Neural cell (in vitro differentiated cells): ENCODE measurements at regions not wholly inside any gene's neighbourhood (a gene's known extent, or its start where the extent isn't known, plus 50 kb on each side); places are given as distances from the start of the nearest gene placed in this dataset.

Source experiments
- H2AFZ ChIP-seq: fragments of 200-600, 300-800 bp; sonication (generic), shearing (Covaris generic); 2 replicates; pipeline ENCODE4 v1.6.0; 2014; ENCODE audit warnings: low read depth, mild to moderate bottlenecking, antibody characterized with exemption, low read length, moderate library complexity
- H3F3A ChIP-seq: fragments of 200-600 bp; shearing (Covaris generic); 2 replicates; pipeline ENCODE4 v1.6.1; 2016; ENCODE audit warnings: mild to moderate bottlenecking, moderate library complexity, mixed read lengths, antibody characterized with exemption, low read length; ENCODE audit not compliant: insufficient read depth, poor library complexity, severe bottlenecking
- H3K27ac ChIP-seq: fragments of 200-600, 300-800 bp; sonication (generic), shearing (Covaris generic); 2 replicates; pipeline ENCODE4 v1.5.1; 2014; ENCODE audit warnings: mild to moderate bottlenecking, low read length, moderate library complexity
- H3K27me3 ChIP-seq: fragments of 300-800, 200-600 bp; sonication (generic), shearing (Covaris generic); 2 replicates; pipeline ENCODE4 v1.6.0; 2014; ENCODE audit warnings: mild to moderate bottlenecking, low read depth, low read length, moderate library complexity; ENCODE audit not compliant: insufficient read depth
- H3K36me3 ChIP-seq: fragments of 300-800, 200-600 bp; sonication (generic), shearing (Covaris generic); 2 replicates; pipeline ENCODE4 v1.5.1; 2014; ENCODE audit warnings: mild to moderate bottlenecking, antibody characterized with exemption, low read length, moderate library complexity; ENCODE audit not compliant: insufficient read depth
- H3K4me2 ChIP-seq: fragments of 300-800, 200-600 bp; sonication (generic), shearing (Covaris generic); 2 replicates; pipeline ENCODE4 v1.6.0; 2014; ENCODE audit warnings: mild to moderate bottlenecking, low read length
- H3K4me3 ChIP-seq: fragments of 300-800, 200-600 bp; sonication (generic), shearing (Covaris generic); 2 replicates; pipeline ENCODE4 v1.5.1; 2014; ENCODE audit warnings: mild to moderate bottlenecking, low read length, moderate library complexity
- H3K79me2 ChIP-seq: fragments of 200-600 bp; shearing (Covaris generic); replicated peaks from 2 replicates; pipeline ENCODE4 v1.6.0; 2014; ENCODE audit warnings: mild to moderate bottlenecking, low read length, moderate library complexity; ENCODE audit not compliant: insufficient read depth
- H3K9ac ChIP-seq: fragments of 300-800, 200-600 bp; sonication (generic), shearing (Covaris generic); 2 replicates; pipeline ENCODE4 v1.6.1; 2016; ENCODE audit warnings: mild to moderate bottlenecking, low read length, mixed read lengths
- H3K9me2 ChIP-seq: fragments of 200-600 bp; shearing (Covaris generic); 2 replicates; pipeline ENCODE4 v1.6.1; 2016; ENCODE audit warnings: mild to moderate bottlenecking, low read length, mixed read lengths; ENCODE audit not compliant: insufficient read depth
- H3K9me3 ChIP-seq: fragments of 200-600, 300-800 bp; sonication (generic), shearing (Covaris generic); 2 replicates; pipeline ENCODE4 v1.6.1; 2016; ENCODE audit warnings: mild to moderate bottlenecking, mixed run types, low read length, moderate library complexity, mixed read lengths
- H4K20me1 ChIP-seq: fragments of 200-600 bp; shearing (Covaris generic); 2 replicates; pipeline ENCODE4 v1.6.1; 2016; ENCODE audit warnings: mild to moderate bottlenecking, mixed run types; ENCODE audit not compliant: insufficient read depth
- CTCF ChIP-seq: fragments of 450-650 bp; IDR thresholded peaks from 2 replicates; pipeline ENCODE4 v1.5.1; 2014; ENCODE audit warnings: antibody characterized with exemption, mild to moderate bottlenecking, moderate library complexity; ENCODE audit not compliant: poor library complexity, severe bottlenecking
- EP300 ChIP-seq: fragments of 450-650 bp; conservative IDR thresholded peaks from 2 replicates; pipeline ENCODE4 v1.6.1; 2014; ENCODE audit warnings: antibody characterized with exemption, mild to moderate bottlenecking, moderate library complexity; ENCODE audit not compliant: poor library complexity, severe bottlenecking
- EZH2 ChIP-seq: fragments of 200-600, 300-800 bp; shearing (Covaris generic), sonication (generic); IDR thresholded peaks from 2 replicates; pipeline ENCODE4 v1.6.1; 2014; ENCODE audit warnings: antibody characterized with exemption, low read length, borderline replicate concordance, mild to moderate bottlenecking; ENCODE audit not compliant: insufficient read depth, poor library complexity, severe bottlenecking
- MXI1 ChIP-seq: fragments of 450-650 bp; conservative IDR thresholded peaks from 2 replicates; pipeline ENCODE4 v1.6.1; 2014; ENCODE audit warnings: antibody characterized with exemption, mild to moderate bottlenecking; ENCODE audit not compliant: poor library complexity, severe bottlenecking
- POLR2AphosphoS5 ChIP-seq: IDR thresholded peaks from 2 replicates; pipeline ENCODE4 v1.6.1; 2012
- RAD21 ChIP-seq: fragments of 450-650 bp; conservative IDR thresholded peaks from 2 replicates; pipeline ENCODE4 v1.6.1; 2014; ENCODE audit warnings: antibody characterized with exemption, mild to moderate bottlenecking, moderate library complexity
- SMC3 ChIP-seq: fragments of 450-650 bp; conservative IDR thresholded peaks from 2 replicates; pipeline ENCODE4 v1.6.1; 2014; ENCODE audit warnings: antibody characterized with exemption, mild to moderate bottlenecking, moderate library complexity; ENCODE audit not compliant: poor library complexity
- TAF1 ChIP-seq: IDR thresholded peaks from 2 replicates; pipeline ENCODE4 v1.6.1; 2012; ENCODE audit warnings: low read depth
- TF ChIP-seq, protein P1 (sequence below): IDR thresholded peaks from 2 replicates; pipeline ENCODE4 v1.6.1; 2012; ENCODE audit warnings: borderline replicate concordance

GRCh38 chr4:10897076-10897475, 212.5 kb upstream of the CLNK start:
- Histone ChIP-seq H3K4me2 (no peak overlapping the region), H3K27me3 (no peaks in the 10 kb centered on the region), H3K36me3 (no peaks in the 10 kb centered on the region), H3K9me3 (no peaks in the 10 kb centered on the region), H3K4me3 (no peak overlapping the region), H4K20me1 (no peaks in the 10 kb centered on the region), H2AFZ (no peak overlapping the region), H3F3A (no peaks in the 10 kb centered on the region), H3K79me2 (no peaks in the 10 kb centered on the region), H3K9me2 (no peaks in the 10 kb centered on the region), H3K27ac (no peak overlapping the region), H3K9ac (no peak overlapping the region)
- no peak for TF ChIP-seq MXI1
- TF ChIP-seq CTCF, result no peak
- no peak for TF ChIP-seq SMC3
- TF ChIP-seq EP300, result no peak
- no peak for TF ChIP-seq POLR2AphosphoS5
- TF ChIP-seq, protein P1, sequence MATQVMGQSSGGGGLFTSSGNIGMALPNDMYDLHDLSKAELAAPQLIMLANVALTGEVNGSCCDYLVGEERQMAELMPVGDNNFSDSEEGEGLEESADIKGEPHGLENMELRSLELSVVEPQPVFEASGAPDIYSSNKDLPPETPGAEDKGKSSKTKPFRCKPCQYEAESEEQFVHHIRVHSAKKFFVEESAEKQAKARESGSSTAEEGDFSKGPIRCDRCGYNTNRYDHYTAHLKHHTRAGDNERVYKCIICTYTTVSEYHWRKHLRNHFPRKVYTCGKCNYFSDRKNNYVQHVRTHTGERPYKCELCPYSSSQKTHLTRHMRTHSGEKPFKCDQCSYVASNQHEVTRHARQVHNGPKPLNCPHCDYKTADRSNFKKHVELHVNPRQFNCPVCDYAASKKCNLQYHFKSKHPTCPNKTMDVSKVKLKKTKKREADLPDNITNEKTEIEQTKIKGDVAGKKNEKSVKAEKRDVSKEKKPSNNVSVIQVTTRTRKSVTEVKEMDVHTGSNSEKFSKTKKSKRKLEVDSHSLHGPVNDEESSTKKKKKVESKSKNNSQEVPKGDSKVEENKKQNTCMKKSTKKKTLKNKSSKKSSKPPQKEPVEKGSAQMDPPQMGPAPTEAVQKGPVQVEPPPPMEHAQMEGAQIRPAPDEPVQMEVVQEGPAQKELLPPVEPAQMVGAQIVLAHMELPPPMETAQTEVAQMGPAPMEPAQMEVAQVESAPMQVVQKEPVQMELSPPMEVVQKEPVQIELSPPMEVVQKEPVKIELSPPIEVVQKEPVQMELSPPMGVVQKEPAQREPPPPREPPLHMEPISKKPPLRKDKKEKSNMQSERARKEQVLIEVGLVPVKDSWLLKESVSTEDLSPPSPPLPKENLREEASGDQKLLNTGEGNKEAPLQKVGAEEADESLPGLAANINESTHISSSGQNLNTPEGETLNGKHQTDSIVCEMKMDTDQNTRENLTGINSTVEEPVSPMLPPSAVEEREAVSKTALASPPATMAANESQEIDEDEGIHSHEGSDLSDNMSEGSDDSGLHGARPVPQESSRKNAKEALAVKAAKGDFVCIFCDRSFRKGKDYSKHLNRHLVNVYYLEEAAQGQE, result no peak
- no peak for TF ChIP-seq EZH2
- no peak for TF ChIP-seq TAF1
- no peak for TF ChIP-seq RAD21

DNA sequence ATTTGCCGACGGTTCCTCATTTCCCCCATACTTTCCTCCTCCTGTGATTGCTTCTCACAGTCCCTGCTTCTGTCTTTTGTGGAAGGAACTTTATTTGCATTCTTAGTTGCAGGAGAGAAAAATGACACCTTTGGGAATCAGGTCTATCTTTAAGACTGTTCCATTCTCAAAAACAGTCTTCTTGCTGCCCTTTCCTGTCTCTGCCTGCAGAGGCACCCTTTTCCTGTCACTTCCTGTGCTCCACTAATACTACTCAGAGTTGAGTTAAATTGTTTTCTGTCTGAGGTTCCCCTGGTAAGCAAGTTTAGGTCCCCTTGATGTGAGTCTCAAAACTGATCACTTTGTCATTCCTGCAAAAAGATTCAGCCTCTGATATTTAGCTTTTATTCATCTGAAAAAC, 208.8 kb upstream of the CLNK start:
- no peaks in the 10 kb centered on the region for H3K27me3 ChIP-seq
- no peak for TF ChIP-seq SMC3
- no peak for TF ChIP-seq EP300
- TF ChIP-seq RAD21, result no peak
- TF ChIP-seq, protein P1, result no peak
- no peak for TF ChIP-seq POLR2AphosphoS5
- peak; percentile 17 for TF ChIP-seq CTCF

More for the DNA sequence above, 208.8 kb upstream of the CLNK start:
- H2AFZ ChIP-seq, result no peak overlapping the region
- H3F3A ChIP-seq, result no peaks in the 10 kb centered on the region
- no peaks in the 10 kb centered on the region for H3K9me2 ChIP-seq
- H3K9ac ChIP-seq, result no peak overlapping the region
- no peaks in the 10 kb centered on the region for H3K79me2 ChIP-seq
- no peaks in the 10 kb centered on the region for H3K9me3 ChIP-seq
- no peaks in the 10 kb centered on the region for H4K20me1 ChIP-seq
- H3K36me3 ChIP-seq, result no peaks in the 10 kb centered on the region
- no peak overlapping the region for H3K4me2 ChIP-seq
- H3K27ac ChIP-seq, result no peak overlapping the region
- H3K4me3 ChIP-seq, result no peak overlapping the region
